ENCODE measurements at regions not wholly inside any gene's neighbourhood (a gene's known extent, or its start where the extent isn't known, plus 50 kb on each side); places are given as distances from the start of the nearest gene placed in this dataset.

- no peaks in the 10 kb centered on the region for H3K9me3 ChIP-seq (ENCODE audit: low read depth)
- no peak for DNase-seq (ENCODE audit: low read depth in 1 of 2, low spot score in 1 of 2)
These were observed 846.5 kb upstream of the ADAMTS5 start for GRCh38 chr21:27813344-27813743.

DNA sequence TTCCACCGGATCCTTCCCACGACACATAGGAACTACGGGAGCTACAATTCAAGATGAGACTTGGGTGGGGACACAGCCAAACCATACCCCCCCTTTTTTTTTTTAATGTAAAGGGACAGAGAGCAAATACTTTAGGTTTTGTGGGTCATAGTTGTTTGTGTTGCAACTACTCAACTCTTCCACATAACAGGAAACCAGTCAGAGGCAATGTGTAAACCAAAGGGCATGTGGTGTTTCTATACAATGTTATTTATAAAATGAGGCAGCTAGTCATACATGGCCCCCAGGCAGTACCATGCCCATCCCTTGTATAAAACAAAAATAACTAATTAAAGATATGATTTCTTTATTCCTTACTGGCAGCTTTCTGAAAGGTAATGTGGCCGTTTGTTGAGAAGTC lies 845.4 kb upstream of the ADAMTS5 start:
- Histone ChIP-seq H3K27me3 (no peaks in the 10 kb centered on the region), H3K4me3 (no peak overlapping the region), H3K36me3 (no peaks in the 10 kb centered on the region), H3K4me1 (ENCODE audit: low read depth) (no peaks in the 10 kb centered on the region), H3K27ac (no peak overlapping the region), H3K9me3 (ENCODE audit: low read depth) (no peaks in the 10 kb centered on the region)
- DNase-seq (ENCODE audit: low read depth in 1 of 2, low spot score in 1 of 2), result no peak
- no peak for TF ChIP-seq CTCF (IDR thresholded peaks at IDR 0.05; ENCODE audit: low read depth, low read length)

More at GRCh38 chr21:27813344-27813743, 846.5 kb upstream of the ADAMTS5 start:
- Histone ChIP-seq H3K4me3 (no peak overlapping the region), H3K27me3 (no peaks in the 10 kb centered on the region), H3K4me1 (ENCODE audit: low read depth) (no peaks in the 10 kb centered on the region), H3K27ac (no peak overlapping the region), H3K36me3 (no peaks in the 10 kb centered on the region)
- no peak for TF ChIP-seq CTCF (IDR thresholded peaks at IDR 0.05; ENCODE audit: low read depth, low read length)

- no peak for DNase-seq (ENCODE audit: low read depth in 1 of 2, low spot score in 1 of 2)
- H3K9me3 ChIP-seq (ENCODE audit: low read depth), result no peaks in the 10 kb centered on the region
These were observed 842.0 kb upstream of the ADAMTS5 start for GRCh38 chr21:27808923-27809322.

GRCh38 chr21:27807596-27807995 lies 840.7 kb upstream of the ADAMTS5 start:
- no peak for TF ChIP-seq CTCF (IDR thresholded peaks at IDR 0.05; ENCODE audit: low read depth, low read length)
- Histone ChIP-seq H3K9me3 (ENCODE audit: low read depth) (no peaks in the 10 kb centered on the region), H3K27ac (no peak overlapping the region), H3K36me3 (no peaks in the 10 kb centered on the region), H3K27me3 (no peaks in the 10 kb centered on the region), H3K4me1 (ENCODE audit: low read depth) (no peaks in the 10 kb centered on the region), H3K4me3 (no peak overlapping the region)
- no peak for DNase-seq (ENCODE audit: low read depth in 1 of 2, low spot score in 1 of 2)

More at GRCh38 chr21:27808923-27809322, 842.0 kb upstream of the ADAMTS5 start:
- no peak for TF ChIP-seq CTCF (IDR thresholded peaks at IDR 0.05; ENCODE audit: low read depth, low read length)
- H3K4me3 ChIP-seq, result no peak overlapping the region
- H3K36me3 ChIP-seq, result no peaks in the 10 kb centered on the region
- H3K27me3 ChIP-seq, result no peaks in the 10 kb centered on the region
- H3K4me1 ChIP-seq (ENCODE audit: low read depth), result no peaks in the 10 kb centered on the region
- no peak overlapping the region for H3K27ac ChIP-seq

GRCh38 chr21:27806281-27806680 lies 839.4 kb upstream of the ADAMTS5 start:
- no peak for DNase-seq (ENCODE audit: low read depth in 1 of 2, low spot score in 1 of 2)
- H3K4me1 ChIP-seq (ENCODE audit: low read depth), result no peaks in the 10 kb centered on the region
- no peak overlapping the region for H3K4me3 ChIP-seq
- no peaks in the 10 kb centered on the region for H3K36me3 ChIP-seq
- TF ChIP-seq CTCF (IDR thresholded peaks at IDR 0.05; ENCODE audit: low read depth, low read length), result no peak
- no peak overlapping the region for H3K27ac ChIP-seq
- H3K27me3 ChIP-seq, result no peaks in the 10 kb centered on the region
- H3K9me3 ChIP-seq (ENCODE audit: low read depth), result no peaks in the 10 kb centered on the region

DNA sequence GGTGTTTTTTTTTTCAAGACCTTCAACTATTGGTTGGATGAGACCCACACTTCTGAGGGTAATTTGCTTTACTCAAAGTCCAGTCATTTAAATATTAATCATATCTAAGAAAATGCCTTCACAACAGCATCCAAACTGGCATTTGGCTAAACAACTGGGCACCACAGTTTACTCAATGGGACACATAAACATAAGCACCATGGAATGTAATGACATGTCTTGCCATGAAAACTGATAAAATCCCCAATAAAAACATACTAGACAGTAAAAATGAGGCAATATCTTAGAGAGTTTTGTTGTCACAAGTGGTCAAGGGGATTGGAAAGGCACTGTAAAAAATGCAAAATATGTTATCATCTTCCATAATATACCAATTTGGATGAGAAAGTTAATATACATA lies 838.8 kb upstream of the ADAMTS5 start:
- DNase-seq (ENCODE audit: low read depth in 1 of 2, low spot score in 1 of 2), result no peak
- Histone ChIP-seq H3K27me3 (no peaks in the 10 kb centered on the region), H3K36me3 (no peaks in the 10 kb centered on the region), H3K27ac (no peak overlapping the region), H3K9me3 (ENCODE audit: low read depth) (no peaks in the 10 kb centered on the region), H3K4me3 (no peak overlapping the region), H3K4me1 (ENCODE audit: low read depth) (no peaks in the 10 kb centered on the region)
- no peak for TF ChIP-seq CTCF (IDR thresholded peaks at IDR 0.05; ENCODE audit: low read depth, low read length)
